ENCODE measurements at regions not wholly inside any gene's neighbourhood (a gene's known extent, or its start where the extent isn't known, plus 50 kb on each side); places are given as distances from the start of the nearest gene placed in this dataset.

DNA sequence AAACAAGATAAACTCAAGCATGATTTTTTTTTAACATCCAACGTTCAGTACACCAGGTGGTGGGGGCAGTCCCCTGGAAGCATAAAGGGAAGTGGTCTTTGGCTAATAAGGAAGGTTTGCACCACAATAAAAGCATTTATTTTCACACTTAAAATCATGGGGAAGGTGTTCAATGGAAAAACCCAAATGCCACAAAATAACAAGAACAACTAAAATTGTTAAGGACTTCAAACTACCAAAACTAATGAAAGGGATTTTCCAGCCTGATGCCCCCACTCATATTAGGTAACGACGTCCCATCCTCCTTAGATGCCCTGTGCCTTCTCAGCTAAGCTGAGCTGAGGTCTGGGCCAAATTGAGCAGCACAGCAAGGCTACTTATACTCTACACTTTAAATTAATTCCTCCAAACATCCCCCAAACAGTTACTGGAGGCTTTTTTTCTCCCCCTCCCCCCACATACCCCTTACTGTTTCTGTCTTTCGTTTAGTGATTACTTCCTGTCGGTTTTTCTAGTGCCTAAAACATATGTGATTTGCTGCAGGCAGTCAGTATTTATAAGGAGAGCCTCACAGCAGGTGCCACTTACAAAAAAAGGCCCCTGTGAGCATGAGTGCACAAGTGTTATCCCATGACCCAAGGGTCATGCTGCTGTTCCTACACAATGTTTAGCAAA is 259.7 kb upstream of the ZNF608 start:
- no peak for DNase-seq (ENCODE audit: low spot score)

DNA sequence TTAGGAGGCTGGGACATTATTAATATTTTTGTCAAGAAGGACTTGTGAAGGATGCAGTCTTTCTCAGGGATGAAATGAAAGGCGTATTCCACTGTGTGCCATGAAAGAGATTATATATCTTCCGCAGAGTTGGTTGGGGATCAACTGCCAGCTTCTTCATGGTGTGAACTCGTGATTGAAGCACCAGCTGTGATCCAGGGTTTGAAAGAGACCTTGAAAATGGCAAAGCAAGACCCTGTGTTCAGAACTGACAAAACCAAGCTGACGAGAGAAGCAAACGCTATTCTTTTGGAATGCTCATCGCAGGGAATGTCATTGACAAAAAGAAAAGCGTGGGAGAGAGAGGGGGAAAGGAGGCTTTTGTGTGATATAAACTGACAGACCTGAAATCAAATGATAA is 263.9 kb upstream of the ZNF608 start:
- DNase-seq (ENCODE audit: low spot score) = no peak

DNA sequence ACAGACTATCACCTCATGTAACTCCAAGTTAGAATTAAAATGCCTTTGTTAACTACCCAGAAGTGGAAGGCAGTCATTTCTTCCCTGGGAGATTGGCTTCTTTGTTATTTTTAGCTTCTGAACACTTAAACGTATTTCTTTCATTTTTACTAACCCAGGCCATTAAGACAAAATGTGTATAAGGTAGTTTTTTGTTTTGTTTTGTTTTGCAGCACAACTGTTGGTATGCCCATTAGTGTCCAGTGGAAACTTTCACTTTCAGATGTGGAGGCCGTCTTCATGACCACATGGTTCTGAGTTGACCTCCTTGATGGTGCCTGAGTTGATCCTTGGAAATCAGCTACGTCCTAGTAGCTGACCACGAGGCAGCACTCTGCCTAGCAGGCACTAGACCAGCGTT is 264.6 kb upstream of the ZNF608 start:
- no peak for DNase-seq (ENCODE audit: low spot score)

DNA sequence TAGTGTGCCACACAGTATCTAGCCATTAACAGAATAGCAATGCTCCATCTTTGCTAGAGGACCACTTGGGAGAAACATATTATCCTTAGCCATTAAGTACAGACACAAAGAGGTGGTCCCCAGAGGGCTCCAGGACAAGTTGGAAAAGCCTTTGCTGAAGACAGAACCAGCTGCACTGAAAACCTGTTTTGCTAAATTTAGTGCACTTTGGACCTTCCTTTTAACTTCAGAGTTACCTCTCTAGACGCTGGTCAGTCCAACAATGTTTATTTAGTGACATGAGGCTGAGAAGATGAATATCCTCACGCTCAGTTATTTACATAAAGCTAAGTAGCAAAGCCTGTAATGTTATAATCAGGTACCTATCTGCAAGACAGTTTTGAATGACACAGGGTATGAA is 265.0 kb upstream of the ZNF608 start:
- DNase-seq (ENCODE audit: low spot score) = no peak

- DNase-seq (ENCODE audit: low spot score) = no peak
Measured at GRCh38 chr5:125011947-125012346, 265.5 kb upstream of the ZNF608 start.

GRCh38 chr5:125012727-125013451 is 266.4 kb upstream of the ZNF608 start:
- DNase-seq (ENCODE audit: low spot score) = no peak

- DNase-seq (ENCODE audit: low spot score) = no peak
Measured at GRCh38 chr5:125014202-125014601, 267.8 kb upstream of the ZNF608 start.

DNA sequence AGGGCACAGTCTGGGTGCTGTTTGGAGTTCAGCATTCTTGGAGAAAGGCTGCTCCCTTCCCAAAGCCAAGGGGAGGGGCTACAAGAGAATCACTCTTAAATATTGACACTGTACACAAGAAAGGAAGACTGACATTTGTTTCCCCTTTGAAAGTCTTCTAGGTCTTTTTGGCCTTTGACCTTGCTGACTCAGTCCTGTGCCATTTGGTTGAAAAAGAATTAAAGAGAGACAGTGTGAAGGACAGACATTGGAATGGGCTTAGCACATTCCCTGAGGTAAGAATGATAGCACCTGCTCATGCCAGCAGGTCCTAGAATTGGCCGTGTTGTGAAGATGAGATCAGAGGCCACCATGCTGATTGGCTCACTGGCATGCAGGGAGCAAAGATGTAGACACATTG is 271.4 kb upstream of the ZNF608 start:
- no peak for DNase-seq (ENCODE audit: low spot score)

DNA sequence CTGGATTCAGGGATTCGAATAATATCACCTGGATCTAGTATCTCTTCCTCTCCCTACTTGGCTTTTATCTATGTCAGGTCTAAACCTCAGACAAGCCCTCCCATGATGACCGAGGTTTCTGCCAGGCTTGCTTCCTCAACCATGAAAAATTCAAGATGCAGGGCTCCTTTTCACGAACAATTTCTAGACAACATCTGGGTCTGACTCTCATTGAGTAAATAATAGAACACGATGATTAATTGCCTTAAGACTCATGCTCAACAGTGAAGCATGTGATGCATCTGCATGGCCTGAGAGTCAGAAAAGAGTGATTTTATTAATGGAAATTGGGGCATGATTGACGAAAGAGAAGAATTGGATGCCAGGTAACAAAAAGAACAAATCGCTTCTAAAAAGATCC is 277.2 kb upstream of the ZNF608 start:
- no peak for DNase-seq (ENCODE audit: low spot score)

DNA sequence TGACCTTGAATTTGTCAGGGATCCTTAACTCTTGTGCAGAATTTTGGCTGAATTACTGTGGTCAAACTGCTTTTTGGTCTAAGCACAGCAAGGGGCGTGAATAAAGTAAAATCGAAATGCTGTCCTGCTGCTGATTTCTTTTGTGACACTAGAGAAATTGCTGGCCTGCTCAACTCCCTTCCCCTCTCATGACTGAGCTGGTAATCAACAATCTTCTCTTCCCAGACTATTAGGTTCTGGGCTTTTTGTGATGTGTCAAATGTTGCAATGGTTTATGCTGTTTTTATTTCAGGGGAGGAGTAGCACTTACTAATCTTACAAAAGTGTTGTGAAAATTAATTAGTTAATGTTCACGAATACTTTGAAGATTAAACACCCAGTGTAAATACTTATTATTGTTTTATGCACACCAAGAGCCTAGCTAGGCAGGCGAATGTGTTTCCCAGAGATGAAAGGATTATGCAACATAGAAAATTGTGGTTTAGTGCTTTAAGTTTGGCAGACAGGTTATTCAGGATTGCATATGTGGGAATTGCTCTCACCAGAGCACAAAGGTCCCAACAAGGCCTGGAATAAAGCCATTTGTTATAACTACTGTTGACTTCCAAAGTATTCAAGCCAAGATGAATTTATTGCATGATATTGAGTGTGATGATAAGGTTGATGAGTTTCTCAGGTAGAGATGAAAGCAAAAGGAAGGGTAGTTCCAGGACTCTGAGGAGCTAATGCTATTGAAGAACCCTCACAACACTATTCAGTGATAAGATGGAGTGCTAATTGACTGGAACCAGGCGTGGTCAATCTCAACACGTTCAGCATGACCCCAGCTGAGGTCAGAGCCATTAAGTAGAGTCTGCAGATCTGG is 280.7 kb upstream of the ZNF608 start:
- DNase-seq (ENCODE audit: low spot score) = no peak

DNA sequence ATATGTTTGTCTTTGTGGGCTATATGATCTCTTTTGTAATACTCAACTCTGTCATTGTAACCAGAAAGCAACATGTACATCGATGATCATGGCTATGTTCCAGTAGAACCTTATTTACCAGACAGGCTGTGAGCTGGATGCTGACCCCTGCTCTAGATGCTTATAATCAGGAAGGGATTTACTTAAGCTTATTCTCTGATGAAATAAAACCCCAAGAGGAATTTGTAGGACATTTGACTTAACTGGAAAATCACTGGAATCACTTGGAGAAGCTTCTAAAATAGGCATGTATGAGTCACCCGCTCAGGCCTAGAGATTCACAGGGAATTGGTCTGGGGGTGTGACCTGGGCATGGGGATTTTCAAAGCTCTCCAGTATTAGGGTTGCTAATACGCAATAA is 285.8 kb upstream of the ZNF608 start:
- peak; percentile 37 for DNase-seq (ENCODE audit: low spot score)

- no peak for DNase-seq (ENCODE audit: low spot score)
Measured at GRCh38 chr5:125033602-125034001, 287.2 kb upstream of the ZNF608 start.

DNA sequence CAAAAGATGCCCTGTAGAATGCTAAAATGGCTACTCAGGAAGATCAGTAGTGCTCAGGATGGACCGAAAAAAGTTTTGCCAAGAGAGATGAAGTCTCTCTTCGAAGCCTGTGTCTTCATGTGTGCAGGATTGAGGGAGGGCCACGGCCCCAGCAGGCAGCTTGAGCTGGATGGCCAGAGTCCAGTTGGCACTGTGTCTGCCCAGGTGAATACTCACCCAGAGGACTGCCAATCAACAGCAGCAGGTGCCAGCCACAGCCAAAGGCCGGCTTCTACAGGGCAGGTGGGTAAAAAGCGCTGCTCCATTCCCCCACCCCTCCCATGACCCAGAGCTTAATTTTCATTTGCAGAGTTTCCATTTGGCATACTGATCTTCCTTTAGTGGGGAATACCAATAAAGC is 287.9 kb upstream of the ZNF608 start:
- DNase-seq (ENCODE audit: low spot score) = no peak

- no peak for DNase-seq (ENCODE audit: low spot score)
Measured at GRCh38 chr5:125036494-125036893, 290.1 kb upstream of the ZNF608 start.

- DNase-seq (ENCODE audit: low spot score) = no peak
Measured at GRCh38 chr5:125037020-125037419, 290.6 kb upstream of the ZNF608 start.

DNA sequence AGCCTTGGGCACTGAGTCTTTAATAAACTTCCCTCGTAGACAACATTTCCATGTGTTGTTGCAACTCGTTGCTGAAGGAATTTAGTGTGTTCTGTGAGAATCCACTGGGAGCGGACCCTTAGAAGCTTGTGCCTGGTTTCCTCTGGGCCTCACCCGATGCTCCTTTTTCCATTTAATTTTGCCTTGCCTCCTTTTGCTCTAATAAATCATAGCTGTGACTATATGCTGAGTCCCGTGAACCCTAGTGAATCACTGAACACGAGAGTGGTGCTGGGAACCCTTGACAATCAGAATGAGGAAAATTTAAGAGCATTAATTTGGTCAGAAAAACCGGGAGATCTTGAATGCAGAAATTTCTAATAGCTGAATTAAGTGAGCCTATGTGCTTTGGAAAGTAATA is 291.1 kb upstream of the ZNF608 start:
- DNase-seq (ENCODE audit: low spot score) = no peak

DNA sequence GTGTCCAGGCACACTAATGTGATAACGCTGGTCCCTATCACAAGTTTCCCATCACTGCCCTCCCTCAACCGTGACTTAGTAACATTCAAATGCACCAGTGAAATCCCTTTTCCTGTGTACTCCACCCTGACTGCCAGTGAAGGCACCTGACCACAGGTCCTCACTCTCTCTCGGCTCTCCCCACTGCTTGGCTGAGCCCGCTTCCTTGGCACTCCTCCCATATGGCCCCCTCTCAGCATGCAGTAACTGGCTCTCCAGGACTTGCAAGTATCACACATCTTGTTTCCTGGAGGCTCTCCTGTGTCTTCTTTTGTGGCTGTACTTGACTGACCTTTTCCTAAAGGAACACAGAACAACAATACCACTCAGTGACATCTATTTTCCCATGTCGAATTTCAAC is 292.0 kb upstream of the ZNF608 start:
- DNase-seq (ENCODE audit: low spot score) = no peak

GRCh38 chr5:125041798-125042197 is 295.4 kb upstream of the ZNF608 start:
- DNase-seq (ENCODE audit: low spot score) = no peak

DNA sequence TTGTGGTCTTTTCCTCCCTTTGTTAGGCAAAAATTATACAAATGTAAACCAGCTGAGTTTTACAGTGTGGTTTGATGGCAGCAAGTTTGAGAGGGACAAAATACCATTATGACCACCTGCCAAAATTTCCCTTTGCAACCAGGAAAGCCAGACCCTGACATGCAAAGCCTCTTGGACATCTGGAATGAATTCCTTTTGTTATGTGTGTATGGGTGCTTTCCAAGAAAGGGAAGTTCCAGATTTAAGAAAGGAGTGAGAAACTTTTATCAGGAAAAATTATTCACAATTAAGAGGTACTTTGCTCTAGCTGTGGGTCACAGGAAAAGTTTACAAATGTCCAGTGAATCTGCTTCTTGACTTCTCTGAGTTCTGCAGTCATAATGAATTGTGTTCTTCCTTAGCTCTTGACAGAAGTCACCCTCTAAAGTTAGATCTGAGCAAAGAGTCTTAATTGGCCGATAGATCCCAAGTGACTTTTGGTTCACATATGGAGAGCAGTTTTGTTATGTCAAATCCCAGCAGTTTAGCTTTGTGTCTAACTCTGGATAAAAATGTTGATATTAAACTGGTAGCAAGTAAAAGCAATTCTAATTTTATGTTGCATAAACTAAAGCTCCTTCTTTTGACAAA is 295.9 kb upstream of the ZNF608 start:
- DNase-seq (ENCODE audit: low spot score) = no peak

DNA sequence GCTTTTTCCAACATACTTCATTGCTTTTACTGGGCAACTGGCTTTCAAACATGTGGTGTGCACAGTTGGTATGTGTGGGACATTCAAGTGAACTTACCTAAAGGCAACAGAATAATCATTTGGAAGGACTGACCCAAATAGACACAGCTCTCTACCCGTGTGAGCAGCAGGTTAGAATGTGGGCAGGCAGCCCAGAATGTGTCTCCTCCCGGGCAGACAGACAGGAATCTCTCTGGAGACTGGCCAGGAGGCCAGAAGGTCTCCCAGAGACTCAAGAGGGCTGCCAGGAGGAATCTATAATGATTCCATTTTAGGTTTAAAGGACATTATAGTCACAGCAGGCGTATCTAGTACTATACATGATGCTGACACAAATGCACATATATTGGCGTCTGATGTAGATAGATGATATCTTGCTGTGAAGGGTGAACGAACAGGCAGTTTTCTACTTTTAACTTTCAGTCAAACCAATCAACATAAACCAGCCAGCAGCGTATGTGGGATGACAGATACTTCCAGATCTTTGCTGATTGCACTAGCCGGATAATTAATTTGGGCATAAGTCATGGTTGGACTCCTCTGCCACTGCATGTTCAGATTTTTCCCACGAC is 297.4 kb upstream of the ZNF608 start:
- peak; percentile 45 for DNase-seq (ENCODE audit: low spot score)

- no peak for DNase-seq (ENCODE audit: low spot score)
Measured at GRCh38 chr5:125044491-125045282, 298.2 kb upstream of the ZNF608 start.

Measured in H4 (cell line).